WTC11 (cell line): ENCODE measurements at regions not wholly inside any gene's neighbourhood (a gene's known extent, or its start where the extent isn't known, plus 50 kb on each side); places are given as distances from the start of the nearest gene placed in this dataset.

Experiments used
- ESRRA ChIP-seq: sonication (generic); formaldehyde crosslinking; IDR thresholded peaks from 2 replicates; pipeline ENCODE4 v1.8.1; 2022; ENCODE audit warnings: mild to moderate bottlenecking, missing genetic modification reagents, borderline replicate concordance
- NR1H2 ChIP-seq: sonication (generic); formaldehyde crosslinking; IDR thresholded peaks from 2 replicates; pipeline ENCODE4 v1.9.0; 2021; ENCODE audit warnings: mild to moderate bottlenecking, moderate library complexity, missing genetic modification reagents
- ZNF423 ChIP-seq: fragments of 250-450 bp; sonication (Bioruptor Pico); IDR thresholded peaks from 2 replicates; pipeline ENCODE4 v2.1.2; 2022; ENCODE audit warnings: mild to moderate bottlenecking, moderate library complexity
- TF ChIP-seq, protein P1 (sequence below): sonication (generic); formaldehyde crosslinking; IDR thresholded peaks from 2 replicates; pipeline ENCODE4 v1.8.1; 2023; ENCODE audit warnings: mild to moderate bottlenecking, missing genetic modification reagents, moderate library complexity
- TF ChIP-seq, protein P2 (sequence below): fragments of 250-450 bp; sonication (Bioruptor Pico); IDR thresholded peaks from 2 replicates; pipeline ENCODE4 v1.9.0; 2021; ENCODE audit warnings: mild to moderate bottlenecking, borderline replicate concordance
- TF ChIP-seq, protein P3 (sequence below): fragments of 200-600 bp; IDR thresholded peaks from 2 replicates; pipeline ENCODE4 v1.8.0; 2022; ENCODE audit warnings: antibody characterized with exemption
- TF ChIP-seq, protein P4 (sequence below): sonication (generic); formaldehyde crosslinking; IDR thresholded peaks from 2 replicates; pipeline ENCODE4 v1.8.0; 2022; ENCODE audit warnings: mild to moderate bottlenecking, missing genetic modification reagents
- TF ChIP-seq, protein P5 (sequence below): sonication (generic); formaldehyde crosslinking; IDR thresholded peaks from 2 replicates; pipeline ENCODE4 v1.8.1; 2023; ENCODE audit warnings: mild to moderate bottlenecking, missing genetic modification reagents
- TF ChIP-seq, protein P6 (sequence below): sonication (generic); formaldehyde crosslinking; IDR thresholded peaks from 2 replicates; pipeline ENCODE4 v1.8.0; 2022; ENCODE audit warnings: mild to moderate bottlenecking, missing genetic modification reagents

DNA sequence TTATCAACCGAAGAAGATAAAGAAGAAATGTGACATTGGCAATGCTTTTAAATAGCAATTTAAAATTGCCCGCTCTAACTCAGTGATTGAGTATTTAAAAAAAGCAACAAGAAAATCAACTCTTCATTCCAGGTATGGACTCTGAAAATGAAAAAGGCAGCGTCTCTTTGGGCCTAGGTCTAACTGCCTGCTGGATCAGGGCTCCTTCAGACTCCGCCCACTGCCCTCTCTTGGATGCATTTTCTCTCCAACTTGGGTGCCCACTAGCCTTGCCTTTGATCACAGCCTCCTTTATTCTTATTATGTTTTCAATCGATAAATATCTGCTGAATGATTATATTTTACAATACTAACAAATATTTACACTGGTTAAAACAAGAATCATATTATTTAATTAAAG is 268.9 kb downstream of the MRPL39 start:
- TF ChIP-seq ZNF423 (CRISPR knock-in tag) (no peak), ESRRA (no peak), NR1H2 (no peak)
- TF ChIP-seq, protein P1, sequence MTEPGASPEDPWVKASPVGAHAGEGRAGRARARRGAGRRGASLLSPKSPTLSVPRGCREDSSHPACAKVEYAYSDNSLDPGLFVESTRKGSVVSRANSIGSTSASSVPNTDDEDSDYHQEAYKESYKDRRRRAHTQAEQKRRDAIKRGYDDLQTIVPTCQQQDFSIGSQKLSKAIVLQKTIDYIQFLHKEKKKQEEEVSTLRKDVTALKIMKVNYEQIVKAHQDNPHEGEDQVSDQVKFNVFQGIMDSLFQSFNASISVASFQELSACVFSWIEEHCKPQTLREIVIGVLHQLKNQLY (CRISPR knock-in tag): no peak
- TF ChIP-seq, protein P2, sequence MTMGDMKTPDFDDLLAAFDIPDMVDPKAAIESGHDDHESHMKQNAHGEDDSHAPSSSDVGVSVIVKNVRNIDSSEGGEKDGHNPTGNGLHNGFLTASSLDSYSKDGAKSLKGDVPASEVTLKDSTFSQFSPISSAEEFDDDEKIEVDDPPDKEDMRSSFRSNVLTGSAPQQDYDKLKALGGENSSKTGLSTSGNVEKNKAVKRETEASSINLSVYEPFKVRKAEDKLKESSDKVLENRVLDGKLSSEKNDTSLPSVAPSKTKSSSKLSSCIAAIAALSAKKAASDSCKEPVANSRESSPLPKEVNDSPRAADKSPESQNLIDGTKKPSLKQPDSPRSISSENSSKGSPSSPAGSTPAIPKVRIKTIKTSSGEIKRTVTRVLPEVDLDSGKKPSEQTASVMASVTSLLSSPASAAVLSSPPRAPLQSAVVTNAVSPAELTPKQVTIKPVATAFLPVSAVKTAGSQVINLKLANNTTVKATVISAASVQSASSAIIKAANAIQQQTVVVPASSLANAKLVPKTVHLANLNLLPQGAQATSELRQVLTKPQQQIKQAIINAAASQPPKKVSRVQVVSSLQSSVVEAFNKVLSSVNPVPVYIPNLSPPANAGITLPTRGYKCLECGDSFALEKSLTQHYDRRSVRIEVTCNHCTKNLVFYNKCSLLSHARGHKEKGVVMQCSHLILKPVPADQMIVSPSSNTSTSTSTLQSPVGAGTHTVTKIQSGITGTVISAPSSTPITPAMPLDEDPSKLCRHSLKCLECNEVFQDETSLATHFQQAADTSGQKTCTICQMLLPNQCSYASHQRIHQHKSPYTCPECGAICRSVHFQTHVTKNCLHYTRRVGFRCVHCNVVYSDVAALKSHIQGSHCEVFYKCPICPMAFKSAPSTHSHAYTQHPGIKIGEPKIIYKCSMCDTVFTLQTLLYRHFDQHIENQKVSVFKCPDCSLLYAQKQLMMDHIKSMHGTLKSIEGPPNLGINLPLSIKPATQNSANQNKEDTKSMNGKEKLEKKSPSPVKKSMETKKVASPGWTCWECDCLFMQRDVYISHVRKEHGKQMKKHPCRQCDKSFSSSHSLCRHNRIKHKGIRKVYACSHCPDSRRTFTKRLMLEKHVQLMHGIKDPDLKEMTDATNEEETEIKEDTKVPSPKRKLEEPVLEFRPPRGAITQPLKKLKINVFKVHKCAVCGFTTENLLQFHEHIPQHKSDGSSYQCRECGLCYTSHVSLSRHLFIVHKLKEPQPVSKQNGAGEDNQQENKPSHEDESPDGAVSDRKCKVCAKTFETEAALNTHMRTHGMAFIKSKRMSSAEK (CRISPR knock-in tag): no peak
- TF ChIP-seq, protein P3, sequence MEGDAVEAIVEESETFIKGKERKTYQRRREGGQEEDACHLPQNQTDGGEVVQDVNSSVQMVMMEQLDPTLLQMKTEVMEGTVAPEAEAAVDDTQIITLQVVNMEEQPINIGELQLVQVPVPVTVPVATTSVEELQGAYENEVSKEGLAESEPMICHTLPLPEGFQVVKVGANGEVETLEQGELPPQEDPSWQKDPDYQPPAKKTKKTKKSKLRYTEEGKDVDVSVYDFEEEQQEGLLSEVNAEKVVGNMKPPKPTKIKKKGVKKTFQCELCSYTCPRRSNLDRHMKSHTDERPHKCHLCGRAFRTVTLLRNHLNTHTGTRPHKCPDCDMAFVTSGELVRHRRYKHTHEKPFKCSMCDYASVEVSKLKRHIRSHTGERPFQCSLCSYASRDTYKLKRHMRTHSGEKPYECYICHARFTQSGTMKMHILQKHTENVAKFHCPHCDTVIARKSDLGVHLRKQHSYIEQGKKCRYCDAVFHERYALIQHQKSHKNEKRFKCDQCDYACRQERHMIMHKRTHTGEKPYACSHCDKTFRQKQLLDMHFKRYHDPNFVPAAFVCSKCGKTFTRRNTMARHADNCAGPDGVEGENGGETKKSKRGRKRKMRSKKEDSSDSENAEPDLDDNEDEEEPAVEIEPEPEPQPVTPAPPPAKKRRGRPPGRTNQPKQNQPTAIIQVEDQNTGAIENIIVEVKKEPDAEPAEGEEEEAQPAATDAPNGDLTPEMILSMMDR: no peak
- TF ChIP-seq, protein P4, sequence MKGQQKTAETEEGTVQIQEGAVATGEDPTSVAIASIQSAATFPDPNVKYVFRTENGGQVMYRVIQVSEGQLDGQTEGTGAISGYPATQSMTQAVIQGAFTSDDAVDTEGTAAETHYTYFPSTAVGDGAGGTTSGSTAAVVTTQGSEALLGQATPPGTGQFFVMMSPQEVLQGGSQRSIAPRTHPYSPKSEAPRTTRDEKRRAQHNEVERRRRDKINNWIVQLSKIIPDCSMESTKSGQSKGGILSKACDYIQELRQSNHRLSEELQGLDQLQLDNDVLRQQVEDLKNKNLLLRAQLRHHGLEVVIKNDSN: no peak
- TF ChIP-seq, protein P5, sequence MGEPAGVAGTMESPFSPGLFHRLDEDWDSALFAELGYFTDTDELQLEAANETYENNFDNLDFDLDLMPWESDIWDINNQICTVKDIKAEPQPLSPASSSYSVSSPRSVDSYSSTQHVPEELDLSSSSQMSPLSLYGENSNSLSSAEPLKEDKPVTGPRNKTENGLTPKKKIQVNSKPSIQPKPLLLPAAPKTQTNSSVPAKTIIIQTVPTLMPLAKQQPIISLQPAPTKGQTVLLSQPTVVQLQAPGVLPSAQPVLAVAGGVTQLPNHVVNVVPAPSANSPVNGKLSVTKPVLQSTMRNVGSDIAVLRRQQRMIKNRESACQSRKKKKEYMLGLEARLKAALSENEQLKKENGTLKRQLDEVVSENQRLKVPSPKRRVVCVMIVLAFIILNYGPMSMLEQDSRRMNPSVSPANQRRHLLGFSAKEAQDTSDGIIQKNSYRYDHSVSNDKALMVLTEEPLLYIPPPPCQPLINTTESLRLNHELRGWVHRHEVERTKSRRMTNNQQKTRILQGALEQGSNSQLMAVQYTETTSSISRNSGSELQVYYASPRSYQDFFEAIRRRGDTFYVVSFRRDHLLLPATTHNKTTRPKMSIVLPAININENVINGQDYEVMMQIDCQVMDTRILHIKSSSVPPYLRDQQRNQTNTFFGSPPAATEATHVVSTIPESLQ: no peak
- TF ChIP-seq, protein P6, sequence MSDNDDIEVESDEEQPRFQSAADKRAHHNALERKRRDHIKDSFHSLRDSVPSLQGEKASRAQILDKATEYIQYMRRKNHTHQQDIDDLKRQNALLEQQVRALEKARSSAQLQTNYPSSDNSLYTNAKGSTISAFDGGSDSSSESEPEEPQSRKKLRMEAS: no peak
